AG09309 (cell line): ENCODE measurements at regions not wholly inside any gene's neighbourhood (a gene's known extent, or its start where the extent isn't known, plus 50 kb on each side); places are given as distances from the start of the nearest gene placed in this dataset.
"Not testable (repeated sequence)": the region's sequence is repeated elsewhere in the genome, so short reads cannot be mapped to it uniquely, and the experiment has no call there.

Experiments
- DNase-seq: peaks from one replicate; pipeline ENCODE4 v3.0.0-alpha.2; 2010; ENCODE audit warnings: low read depth
- H3K4me3 ChIP-seq: 2 replicates; pipeline ENCODE4 v1.5.1; 2011; ENCODE audit warnings: mild to moderate bottlenecking, low read depth, low read length, moderate library complexity; ENCODE audit not compliant: control insufficient read depth
- TF ChIP-seq, protein P1 (sequence below): IDR thresholded peaks from 2 replicates; pipeline ENCODE4 v1.5.1; 2011; ENCODE audit warnings: mild to moderate bottlenecking, low read depth, low read length, inconsistent platforms; ENCODE audit not compliant: insufficient read depth, control insufficient read depth; ENCODE audit errors: missing control alignments

DNA sequence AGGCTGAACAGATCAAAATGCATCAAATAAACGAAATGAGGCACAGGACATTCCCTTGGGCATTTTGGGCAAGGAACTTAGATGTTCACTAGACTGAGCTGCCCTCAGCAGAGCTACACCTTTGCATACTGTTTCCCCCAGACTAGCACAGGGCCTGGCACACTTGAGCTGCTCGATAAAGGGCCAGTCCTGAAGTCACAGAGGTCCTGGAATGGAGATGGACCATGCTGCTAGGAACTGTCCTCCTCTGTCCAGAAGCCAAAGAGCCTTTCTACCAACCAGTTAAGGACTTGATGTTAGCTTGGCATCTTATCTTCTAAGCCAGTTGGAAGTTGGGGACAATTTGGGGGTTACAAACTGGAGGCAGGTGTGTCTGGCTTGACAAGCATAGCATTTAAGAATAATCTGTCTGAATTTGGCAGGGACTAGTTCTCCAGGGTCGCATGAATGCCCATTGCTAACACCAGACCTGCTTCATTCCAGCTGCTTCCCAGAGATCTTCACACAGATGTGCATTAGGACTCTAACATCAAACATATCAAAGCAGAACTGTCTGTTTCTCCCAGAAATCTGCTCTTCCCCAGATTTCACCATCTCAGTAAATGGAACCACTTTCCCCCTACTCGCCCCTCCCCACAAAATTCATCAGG is 152.2 kb upstream of the PDE1C start:
- no peak for DNase-seq
- TF ChIP-seq, protein P1, sequence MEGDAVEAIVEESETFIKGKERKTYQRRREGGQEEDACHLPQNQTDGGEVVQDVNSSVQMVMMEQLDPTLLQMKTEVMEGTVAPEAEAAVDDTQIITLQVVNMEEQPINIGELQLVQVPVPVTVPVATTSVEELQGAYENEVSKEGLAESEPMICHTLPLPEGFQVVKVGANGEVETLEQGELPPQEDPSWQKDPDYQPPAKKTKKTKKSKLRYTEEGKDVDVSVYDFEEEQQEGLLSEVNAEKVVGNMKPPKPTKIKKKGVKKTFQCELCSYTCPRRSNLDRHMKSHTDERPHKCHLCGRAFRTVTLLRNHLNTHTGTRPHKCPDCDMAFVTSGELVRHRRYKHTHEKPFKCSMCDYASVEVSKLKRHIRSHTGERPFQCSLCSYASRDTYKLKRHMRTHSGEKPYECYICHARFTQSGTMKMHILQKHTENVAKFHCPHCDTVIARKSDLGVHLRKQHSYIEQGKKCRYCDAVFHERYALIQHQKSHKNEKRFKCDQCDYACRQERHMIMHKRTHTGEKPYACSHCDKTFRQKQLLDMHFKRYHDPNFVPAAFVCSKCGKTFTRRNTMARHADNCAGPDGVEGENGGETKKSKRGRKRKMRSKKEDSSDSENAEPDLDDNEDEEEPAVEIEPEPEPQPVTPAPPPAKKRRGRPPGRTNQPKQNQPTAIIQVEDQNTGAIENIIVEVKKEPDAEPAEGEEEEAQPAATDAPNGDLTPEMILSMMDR, result no peak
- H3K4me3 ChIP-seq, result no peak overlapping the region

DNA sequence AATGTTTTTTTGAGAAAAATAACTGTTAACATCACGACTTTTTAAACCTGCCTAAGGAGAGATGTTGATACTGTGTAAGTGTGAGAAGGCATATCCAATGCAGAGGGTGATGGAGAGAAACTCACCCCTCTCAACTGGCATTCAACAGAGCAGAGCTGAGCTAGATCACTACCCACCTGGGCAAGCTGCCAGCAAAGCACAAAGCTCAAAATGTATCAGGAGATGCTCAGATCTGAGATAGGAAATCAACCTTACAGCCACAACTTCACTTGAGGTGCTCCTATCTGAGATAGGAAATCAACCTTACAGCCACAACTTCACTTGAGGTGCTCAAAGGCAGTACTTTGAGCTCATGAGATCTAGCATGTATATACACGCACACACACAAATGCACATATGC is 151.5 kb upstream of the PDE1C start:
- no peak for DNase-seq
- TF ChIP-seq, protein P1, result no peak

DNA sequence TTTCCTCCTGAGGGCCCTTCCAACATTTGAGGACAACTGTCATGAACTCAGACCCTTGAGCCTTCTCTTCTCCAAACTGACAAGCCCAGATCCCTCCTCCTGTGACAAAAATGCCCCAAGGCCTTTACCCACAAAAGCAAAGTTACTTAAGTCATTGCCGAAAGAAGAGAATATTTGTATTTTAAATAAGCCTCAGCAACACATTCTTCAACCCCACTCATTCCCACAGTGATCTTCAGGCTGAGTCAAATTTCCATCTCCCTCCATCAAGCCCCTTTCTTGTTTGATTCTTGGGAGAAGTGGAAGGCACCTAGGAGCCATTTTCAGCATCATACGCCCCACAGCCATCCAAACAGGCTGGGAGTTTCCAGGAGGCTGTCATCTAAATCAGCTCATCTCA is 150.8 kb upstream of the PDE1C start:
- no peak for DNase-seq
- H3K4me3 ChIP-seq, result no peak overlapping the region
- TF ChIP-seq, protein P1, result no peak

More for the DNA sequence above, 151.5 kb upstream of the PDE1C start:
- no peak overlapping the region for H3K4me3 ChIP-seq

DNA sequence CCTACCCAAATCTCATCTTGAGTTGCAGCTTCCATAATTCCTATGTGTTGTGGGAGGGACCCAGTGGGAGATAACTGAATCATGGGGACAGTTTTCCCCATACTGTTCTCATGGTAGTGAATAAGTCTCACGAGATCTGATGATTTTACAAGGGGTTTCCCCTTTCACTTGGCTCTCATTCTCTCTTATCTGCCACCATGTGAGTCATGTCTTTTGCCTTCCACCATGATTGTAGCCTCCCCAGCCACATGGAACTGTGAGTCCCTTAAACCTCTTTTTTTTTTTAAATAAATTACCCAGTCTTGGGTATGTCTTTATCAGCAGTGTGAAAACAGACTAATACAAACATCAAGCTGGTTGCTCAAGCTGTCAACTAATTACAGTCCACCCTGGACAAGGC is 149.6 kb upstream of the PDE1C start:
- H3K4me3 ChIP-seq, DNase-seq: not testable (repeated sequence)

DNA sequence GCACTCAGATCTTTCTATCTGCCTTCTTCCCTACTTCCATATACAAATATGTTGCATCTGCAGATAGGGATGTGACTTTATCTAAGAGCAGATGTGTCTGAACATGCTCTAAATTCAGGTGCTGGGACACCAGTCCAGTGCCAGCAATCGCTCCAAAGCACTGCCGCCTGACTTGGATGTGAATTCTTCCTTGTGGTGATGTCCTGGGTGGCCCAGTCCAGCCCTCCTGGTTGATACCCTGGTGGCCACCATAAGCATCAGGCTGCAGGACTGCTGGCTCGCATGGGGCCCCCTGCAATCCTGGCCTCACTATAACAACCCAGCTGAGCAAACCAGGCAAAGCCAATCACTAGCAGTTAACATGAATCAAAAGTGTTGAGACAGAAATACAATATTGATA is 149.2 kb upstream of the PDE1C start:
- DNase-seq, result no peak

DNA sequence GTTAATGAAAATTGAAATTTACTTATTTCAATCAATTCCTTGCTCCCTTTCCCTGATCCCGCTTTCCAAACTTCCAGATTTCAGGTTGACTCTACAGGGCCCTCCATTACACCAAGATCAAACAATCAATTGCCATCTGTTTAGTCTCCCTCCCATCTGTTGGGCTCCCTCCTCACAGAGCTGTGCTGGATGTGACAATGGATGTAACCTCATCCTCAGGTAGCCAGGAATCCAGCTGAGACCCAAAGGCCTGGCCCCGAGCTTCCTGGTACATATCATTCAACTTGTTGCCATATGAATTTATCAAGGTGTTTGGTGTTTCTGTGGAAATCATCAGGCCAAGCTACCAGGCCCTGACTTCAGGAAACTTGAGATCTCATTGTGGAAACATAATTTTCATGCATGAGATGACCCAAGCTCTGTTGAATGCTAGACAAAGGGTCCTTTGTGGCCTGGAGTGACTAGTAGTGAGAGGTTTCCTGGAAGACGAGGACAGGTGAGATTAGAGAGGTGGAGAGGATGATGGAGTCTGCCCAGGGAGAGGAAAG is 148.6 kb upstream of the PDE1C start:
- no peak overlapping the region for H3K4me3 ChIP-seq
- DNase-seq, result no peak
- TF ChIP-seq, protein P1, result no peak

More for the DNA sequence above, 149.2 kb upstream of the PDE1C start:
- H3K4me3 ChIP-seq, result no peak overlapping the region
- TF ChIP-seq, protein P1, result no peak

DNA sequence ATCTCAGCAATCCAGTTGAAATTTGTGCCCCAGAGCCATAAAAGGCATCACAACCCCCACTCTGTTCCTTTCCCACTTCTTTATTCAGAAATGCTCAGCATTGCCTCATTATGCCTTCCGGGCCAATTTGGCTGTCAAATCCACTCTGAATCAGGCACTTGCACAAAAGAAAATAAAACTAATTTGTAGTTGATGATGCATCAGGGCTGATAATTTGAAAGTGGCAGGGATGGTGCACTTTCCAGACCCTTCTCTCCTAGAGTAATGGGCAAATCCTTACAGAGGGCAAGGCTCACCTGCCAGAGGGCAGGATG is 147.9 kb upstream of the PDE1C start:
- DNase-seq, result no peak
- TF ChIP-seq, protein P1, result no peak
- H3K4me3 ChIP-seq, result no peak overlapping the region
